ENCODE measurements at regions not wholly inside any gene's neighbourhood (a gene's known extent, or its start where the extent isn't known, plus 50 kb on each side); places are given as distances from the start of the nearest gene placed in this dataset.

GRCh38 chr6:85273870-85274269 is 176.0 kb upstream of the NT5E start:
- DNase-seq, result no peak
- intact Hi-C loops (cut with DNase I), result no loop called here
- TF ChIP-seq EP300 (IDR thresholded peaks at IDR 0.05) (no peak), POLR2AphosphoS5 (IDR thresholded peaks at IDR 0.05) (no peak), CTCF (IDR thresholded peaks at IDR 0.05) (no peak), POLR2A (IDR thresholded peaks at IDR 0.05) (no peak)

GRCh38 chr6:85273046-85273445 is 176.8 kb upstream of the NT5E start:
- no peaks in the 10 kb centered on the region for H3K9me3 ChIP-seq
- no peak overlapping the region for H3K27ac ChIP-seq
- H3K4me3 ChIP-seq, result no peak overlapping the region
- H3K27me3 ChIP-seq, result no peaks in the 10 kb centered on the region
- intact Hi-C loops (cut with DNase I), result no loop called here
- no peaks in the 10 kb centered on the region for H3K36me3 ChIP-seq
- 84 to 88% methylated on average over 4 of the region's 4 CpGs for WGBS, 2 donors
- TF ChIP-seq EP300 (IDR thresholded peaks at IDR 0.05), result no peak
- no peak for TF ChIP-seq CTCF (IDR thresholded peaks at IDR 0.05)
- no peak for TF ChIP-seq POLR2AphosphoS5 (IDR thresholded peaks at IDR 0.05)
- TF ChIP-seq POLR2A (IDR thresholded peaks at IDR 0.05), result no peak
- no peak for DNase-seq
- no peaks in the 10 kb centered on the region for H3K4me1 ChIP-seq

More at GRCh38 chr6:85273870-85274269, 176.0 kb upstream of the NT5E start:
- no peaks in the 10 kb centered on the region for H3K9me3 ChIP-seq
- no peak overlapping the region for H3K4me3 ChIP-seq
- H3K4me1 ChIP-seq, result no peaks in the 10 kb centered on the region
- no peaks in the 10 kb centered on the region for H3K27me3 ChIP-seq
- no peak overlapping the region for H3K27ac ChIP-seq
- no peaks in the 10 kb centered on the region for H3K36me3 ChIP-seq

GRCh38 chr6:85272592-85272991 is 177.3 kb upstream of the NT5E start:
- Histone ChIP-seq H3K9me3 (no peaks in the 10 kb centered on the region), H3K27me3 (no peaks in the 10 kb centered on the region), H3K36me3 (no peaks in the 10 kb centered on the region), H3K4me3 (no peak overlapping the region), H3K27ac (no peak overlapping the region), H3K4me1 (no peaks in the 10 kb centered on the region)
- no peak for TF ChIP-seq EP300 (IDR thresholded peaks at IDR 0.05)
- TF ChIP-seq POLR2A (IDR thresholded peaks at IDR 0.05), result no peak
- TF ChIP-seq CTCF (IDR thresholded peaks at IDR 0.05), result no peak
- TF ChIP-seq POLR2AphosphoS5 (IDR thresholded peaks at IDR 0.05), result no peak
- no peak for DNase-seq
- WGBS, 2 donors, result 56 to 64% methylated on average over 3 of the region's 3 CpGs
- intact Hi-C loops (cut with DNase I), result no loop called here

GRCh38 chr6:85262621-85263020 is 187.3 kb upstream of the NT5E start:
- no peak for DNase-seq
- TF ChIP-seq EP300 (IDR thresholded peaks at IDR 0.05), result no peak
- no peak for TF ChIP-seq CTCF (IDR thresholded peaks at IDR 0.05)
- H3K27me3 ChIP-seq, result no peaks in the 10 kb centered on the region
- H3K4me1 ChIP-seq, result no peaks in the 10 kb centered on the region
- H3K9me3 ChIP-seq, result no peaks in the 10 kb centered on the region
- H3K4me3 ChIP-seq, result no peak overlapping the region
- intact Hi-C loops (cut with DNase I), result no loop called here
- H3K36me3 ChIP-seq, result no peaks in the 10 kb centered on the region
- H3K27ac ChIP-seq, result no peak overlapping the region
- WGBS, 2 donors, result 76 to 82% methylated on average over 3 of the region's 3 CpGs

- intact Hi-C loops (cut with DNase I), result no loop called here
- Histone ChIP-seq H3K9me3 (no peaks in the 10 kb centered on the region), H3K36me3 (no peaks in the 10 kb centered on the region), H3K4me1 (no peaks in the 10 kb centered on the region), H3K27ac (no peak overlapping the region), H3K4me3 (no peak overlapping the region), H3K27me3 (no peaks in the 10 kb centered on the region)
- 79 to 86% methylated on average over 6 of the region's 6 CpGs for WGBS, 2 donors
- TF ChIP-seq EP300 (IDR thresholded peaks at IDR 0.05), result no peak
- TF ChIP-seq POLR2A (IDR thresholded peaks at IDR 0.05), result no peak
- TF ChIP-seq CTCF (IDR thresholded peaks at IDR 0.05), result no peak
- TF ChIP-seq POLR2AphosphoS5 (IDR thresholded peaks at IDR 0.05), result no peak
- no peak for DNase-seq
Observed at GRCh38 chr6:85261271-85261670, 188.6 kb upstream of the NT5E start.

All from sigmoid colon (tissue), 6 donors.